Stimulated activated CD8-positive, alpha-beta memory T cell treated with anti-CD3 and anti-CD28 coated beads, Interleukin-7, amount 100 ng/mL, for 24 hours (primary cell): ENCODE measurements at regions not wholly inside any gene's neighbourhood (a gene's known extent, or its start where the extent isn't known, plus 50 kb on each side); places are given as distances from the start of the nearest gene placed in this dataset.
"Not testable (repeated sequence)": the region's sequence is repeated elsewhere in the genome, so short reads cannot be mapped to it uniquely, and the experiment has no call there.

Source experiments
- DNase-seq: peaks from one replicate; pipeline ENCODE4 v3.0.0-alpha.2; 2020; ENCODE audit warnings: low read depth

- DNase-seq = no peak
These were observed 94.0 kb upstream of the SALL1 start for GRCh38 chr16:51244887-51245657.

- no peak for DNase-seq
These were observed 92.9 kb upstream of the SALL1 start for GRCh38 chr16:51243936-51244436.

- DNase-seq = no peak
These were observed 91.4 kb upstream of the SALL1 start for GRCh38 chr16:51242296-51242994.

GRCh38 chr16:51239196-51239595, 88.1 kb upstream of the SALL1 start:
- DNase-seq = no peak

GRCh38 chr16:51237861-51238378, 86.8 kb upstream of the SALL1 start:
- no peak for DNase-seq

- no peak for DNase-seq
These were observed 86.1 kb upstream of the SALL1 start for GRCh38 chr16:51237207-51237606.

GRCh38 chr16:51236583-51236982, 85.5 kb upstream of the SALL1 start:
- DNase-seq = no peak

- no peak for DNase-seq
These were observed 80.6 kb upstream of the SALL1 start for GRCh38 chr16:51231702-51232101.

- not testable (repeated sequence) for DNase-seq
These were observed 79.0 kb upstream of the SALL1 start for GRCh38 chr16:51230035-51230434.

GRCh38 chr16:51228097-51228659, 77.1 kb upstream of the SALL1 start:
- DNase-seq = no peak

GRCh38 chr16:51225878-51226277, 74.8 kb upstream of the SALL1 start:
- no peak for DNase-seq

GRCh38 chr16:51224317-51224716, 73.2 kb upstream of the SALL1 start:
- no peak for DNase-seq

GRCh38 chr16:51222016-51222415, 70.9 kb upstream of the SALL1 start:
- DNase-seq = no peak

GRCh38 chr16:51211148-51211547, 60.1 kb upstream of the SALL1 start:
- no peak for DNase-seq

GRCh38 chr16:51210087-51210486, 59.0 kb upstream of the SALL1 start:
- DNase-seq = no peak

- DNase-seq = no peak
These were observed 50.5 kb upstream of the SALL1 start for GRCh38 chr16:51201604-51202003.
